GM21576 (cell line): ENCODE measurements at regions not wholly inside any gene's neighbourhood (a gene's known extent, or its start where the extent isn't known, plus 50 kb on each side); places are given as distances from the start of the nearest gene placed in this dataset.

Experiments used
- ATAC-seq: cut with Tn5 transposase; IDR thresholded peaks from one replicate; pipeline ENCODE4 v1.9.1; 2021; ENCODE audit warnings: mild to moderate bottlenecking, moderate library complexity; ENCODE audit not compliant: unreplicated experiment

- ATAC-seq = no peak
These were observed 847.3 kb downstream of the JRKL start for GRCh38 chr11:97237151-97237550.

DNA sequence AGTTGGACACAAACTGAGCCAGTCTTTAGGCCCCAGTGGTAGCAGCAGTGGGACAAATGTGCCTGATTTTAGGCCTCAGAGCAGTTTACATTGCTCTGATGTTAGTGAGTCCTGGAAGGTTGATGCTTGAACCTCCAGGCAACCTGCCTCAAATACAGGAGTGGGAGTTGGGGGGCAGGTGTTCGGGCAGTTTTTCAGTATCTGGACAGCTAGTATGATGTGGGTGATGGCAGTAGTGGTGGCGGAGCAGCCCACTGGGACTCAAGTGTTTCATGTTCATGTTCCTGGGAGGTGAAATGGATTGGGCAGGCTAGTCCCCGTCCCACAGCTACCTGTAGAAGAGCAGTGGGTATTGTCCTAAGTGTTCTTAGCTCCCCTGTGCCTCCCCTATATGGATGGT, 857.8 kb downstream of the JRKL start:
- ATAC-seq = no peak

DNA sequence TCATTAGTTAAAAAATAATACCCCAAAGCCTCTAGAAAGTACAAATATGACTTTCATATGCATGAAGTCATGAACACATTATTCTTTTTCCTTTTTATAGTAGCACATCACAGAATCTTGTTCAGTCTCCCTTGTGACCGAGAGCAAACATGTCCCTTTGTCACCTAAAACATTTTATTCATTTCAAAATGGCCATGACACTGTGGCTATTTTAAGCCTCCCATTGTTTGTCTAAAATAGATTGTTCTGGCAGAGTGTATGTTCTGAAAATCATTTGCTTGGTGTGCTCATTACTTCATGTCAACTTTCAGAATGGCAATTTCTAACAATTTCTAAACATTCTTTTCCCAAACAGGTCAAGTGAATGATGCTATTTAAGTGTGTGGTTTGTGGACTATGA, 865.0 kb downstream of the JRKL start:
- ATAC-seq = no peak

DNA sequence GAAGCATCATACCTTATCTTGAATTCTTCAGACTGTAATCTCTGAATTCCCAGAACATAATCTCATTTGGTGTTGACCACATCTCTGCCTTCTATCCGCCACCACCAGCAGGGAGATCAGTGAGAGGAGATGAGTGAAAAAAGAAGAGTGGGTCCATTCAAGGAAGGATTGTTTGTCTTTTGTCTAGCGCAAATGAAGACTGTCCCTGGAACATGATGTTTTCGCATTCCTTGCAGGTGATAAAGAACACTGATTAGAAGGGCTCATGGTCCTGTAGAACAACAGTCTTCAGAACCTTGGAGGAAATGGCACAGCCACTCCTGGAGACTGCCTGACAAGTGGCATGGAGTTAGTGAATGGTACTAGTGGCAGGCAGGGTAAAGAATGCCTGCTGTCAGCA, 869.6 kb downstream of the JRKL start:
- no peak for ATAC-seq

DNA sequence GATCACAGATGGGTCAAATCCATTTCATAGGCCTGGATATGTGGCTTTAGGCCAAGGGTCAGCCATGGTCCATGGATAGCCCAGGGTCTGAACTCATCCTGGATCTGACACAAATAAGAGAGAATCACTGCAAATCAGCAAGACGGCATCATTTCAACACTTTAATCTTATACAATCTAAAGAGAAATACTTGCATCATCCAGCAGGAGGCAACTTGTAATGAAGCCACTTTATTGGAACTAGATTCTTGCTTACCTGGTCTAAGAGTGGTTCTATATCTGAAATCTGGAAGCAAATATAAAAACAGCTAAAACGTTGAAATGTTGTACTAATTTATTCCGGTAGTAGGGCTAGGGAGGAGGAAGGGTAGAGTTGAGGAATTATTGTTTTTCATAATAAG, 870.1 kb downstream of the JRKL start:
- ATAC-seq = no peak

DNA sequence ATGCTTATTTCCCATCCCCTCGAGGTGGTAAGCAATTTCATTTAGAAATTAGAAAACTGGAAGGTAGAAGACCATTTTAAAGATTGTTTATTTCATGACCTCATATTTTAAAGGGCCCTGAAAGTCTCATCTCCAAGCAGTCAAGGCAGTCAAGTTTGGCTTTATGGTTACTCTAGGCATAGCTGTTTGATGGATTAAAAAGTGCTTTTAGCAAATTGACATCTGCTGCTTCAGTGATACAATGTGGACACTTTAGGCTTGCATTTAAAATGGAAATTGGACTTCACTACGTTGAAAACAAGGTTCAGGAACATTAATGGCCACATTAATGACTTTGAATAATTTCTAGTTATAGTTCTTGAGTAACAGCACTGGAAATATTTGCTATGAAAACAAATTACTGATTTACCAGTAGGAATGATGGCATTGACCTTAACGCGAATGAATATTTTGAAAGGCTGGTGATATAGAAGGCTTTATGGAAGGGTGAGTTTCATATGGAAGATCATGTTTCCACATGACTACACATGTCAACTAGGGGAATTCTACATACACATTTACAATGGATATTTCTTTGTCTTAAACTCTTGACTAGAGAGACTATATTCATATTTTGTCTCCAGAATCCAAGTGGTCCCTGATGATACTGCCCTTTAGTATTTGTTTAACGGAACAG, 873.5 kb downstream of the JRKL start:
- no peak for ATAC-seq

- no peak for ATAC-seq
These were observed 879.7 kb downstream of the JRKL start for GRCh38 chr11:97269527-97269926.

GRCh38 chr11:97279341-97279740, 889.5 kb downstream of the JRKL start:
- no peak for ATAC-seq

- no peak for ATAC-seq
These were observed 890.5 kb downstream of the JRKL start for GRCh38 chr11:97280347-97280746.

DNA sequence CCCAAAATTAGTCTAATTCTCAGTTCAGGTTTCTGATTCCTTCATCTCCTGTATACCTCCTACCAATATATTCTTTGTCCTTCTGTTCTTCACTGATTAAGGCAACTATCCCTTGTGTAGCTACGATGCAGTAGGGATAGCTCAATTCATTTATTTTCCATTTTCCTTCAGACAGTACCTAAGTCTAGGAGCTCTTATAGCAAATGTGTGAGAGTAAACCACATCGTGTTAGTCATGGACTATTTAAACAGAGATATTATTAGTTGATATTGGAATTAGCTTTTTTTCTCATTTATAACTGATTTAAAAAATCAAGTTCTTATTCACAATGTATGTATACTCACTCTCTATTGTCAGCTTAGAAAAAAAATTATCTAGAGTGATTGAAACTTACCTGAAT, 900.0 kb downstream of the JRKL start:
- no peak for ATAC-seq

- no peak for ATAC-seq
These were observed 900.7 kb downstream of the JRKL start for GRCh38 chr11:97290464-97291041.

DNA sequence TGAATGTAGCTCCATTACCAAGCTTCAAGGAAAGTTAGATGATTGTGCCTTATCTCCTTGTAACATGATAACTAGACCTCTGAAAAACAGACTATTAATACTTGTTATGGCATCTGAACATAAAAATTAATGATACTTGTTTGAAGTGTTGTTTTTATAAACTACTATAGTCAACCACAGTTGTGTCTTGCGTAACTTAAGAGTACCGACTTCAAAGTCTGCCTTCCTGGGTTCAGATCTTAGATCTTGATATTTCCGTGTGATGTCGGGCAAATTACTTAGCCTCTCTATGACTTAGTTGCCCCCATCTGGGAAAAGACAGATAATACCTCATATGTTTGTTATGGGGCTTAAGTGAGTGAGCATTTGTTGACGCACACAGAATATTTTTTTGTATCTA, 906.5 kb downstream of the JRKL start:
- no peak for ATAC-seq

GRCh38 chr11:97309291-97309690, 919.5 kb downstream of the JRKL start:
- no peak for ATAC-seq

DNA sequence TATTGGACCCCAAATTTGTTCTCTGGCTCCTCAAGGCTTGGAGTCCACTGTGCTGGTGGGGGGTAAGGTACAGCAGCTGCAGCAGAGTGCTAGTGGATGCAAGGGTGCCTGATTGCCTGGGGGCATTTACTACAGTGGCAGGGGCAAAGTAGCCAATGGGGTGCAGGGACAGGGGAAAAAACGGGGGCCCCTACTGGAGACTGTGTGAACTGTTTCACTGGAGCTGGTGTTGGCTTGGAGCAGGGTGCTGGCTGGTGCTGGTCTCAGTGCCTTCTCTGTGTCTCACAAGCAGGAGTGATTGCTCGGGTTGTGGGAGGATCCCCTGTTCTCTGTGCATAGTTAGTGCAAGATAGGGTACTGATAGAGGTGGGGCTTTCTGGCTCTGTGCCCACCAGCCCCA, 935.9 kb downstream of the JRKL start:
- ATAC-seq = no peak

DNA sequence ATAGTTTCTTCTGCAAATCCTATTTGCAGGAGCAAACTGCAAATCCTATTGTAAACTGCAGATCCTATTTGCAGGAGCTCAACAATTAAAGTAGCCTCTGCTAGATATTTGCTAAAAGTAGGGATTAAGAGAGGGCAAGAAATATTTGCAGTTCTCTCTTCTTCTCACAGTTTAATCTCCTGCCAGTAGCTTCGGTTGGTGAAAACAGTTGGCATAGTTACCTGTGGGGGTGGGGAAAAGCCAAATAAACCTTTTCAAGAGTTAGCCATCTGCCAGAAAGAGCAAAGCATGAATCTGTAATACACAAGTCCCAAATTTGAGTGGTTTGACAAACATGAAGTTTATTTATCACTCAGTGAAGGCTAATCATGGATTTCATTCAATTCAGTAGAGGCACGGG, 942.5 kb downstream of the JRKL start:
- ATAC-seq = no peak

- ATAC-seq = no peak
These were observed 946.3 kb downstream of the JRKL start for GRCh38 chr11:97336064-97336463.

DNA sequence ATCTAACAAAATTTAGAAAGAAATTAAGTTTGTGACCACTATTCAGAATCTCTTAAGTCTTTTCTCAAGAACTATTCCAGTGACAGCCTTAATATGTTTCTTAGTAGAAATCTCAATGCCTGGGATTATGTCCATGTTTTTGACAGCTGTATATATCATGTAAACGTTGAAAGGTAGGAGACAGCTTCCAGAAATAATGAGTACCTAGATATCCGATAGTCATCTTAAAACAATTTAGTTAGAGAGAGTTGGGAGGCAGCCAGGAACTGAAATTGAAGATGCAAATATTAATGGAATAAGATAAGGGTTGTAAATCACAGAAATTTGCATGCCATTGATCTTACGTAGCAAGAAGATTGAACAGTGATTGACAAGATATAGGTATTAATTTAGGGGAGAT, 955.2 kb downstream of the JRKL start:
- no peak for ATAC-seq

DNA sequence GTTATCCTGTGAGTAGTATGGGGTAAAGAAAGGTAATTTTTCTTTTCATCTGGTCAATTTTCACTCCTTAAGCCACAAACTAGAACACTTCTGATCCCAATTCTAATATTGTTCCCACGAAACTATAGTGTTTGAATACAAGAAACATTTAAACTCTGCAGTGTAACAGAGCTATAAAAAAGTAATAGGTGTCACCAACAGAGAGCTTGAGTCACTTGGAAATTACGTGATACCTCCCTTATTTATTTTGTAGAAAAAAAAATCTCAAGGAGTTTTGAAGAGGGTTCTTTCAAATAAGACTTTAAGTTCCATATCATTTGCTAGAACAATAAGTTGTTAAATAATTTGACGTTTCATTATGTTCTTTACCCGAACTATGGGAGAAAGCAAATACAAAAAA, 959.4 kb downstream of the JRKL start:
- no peak for ATAC-seq

DNA sequence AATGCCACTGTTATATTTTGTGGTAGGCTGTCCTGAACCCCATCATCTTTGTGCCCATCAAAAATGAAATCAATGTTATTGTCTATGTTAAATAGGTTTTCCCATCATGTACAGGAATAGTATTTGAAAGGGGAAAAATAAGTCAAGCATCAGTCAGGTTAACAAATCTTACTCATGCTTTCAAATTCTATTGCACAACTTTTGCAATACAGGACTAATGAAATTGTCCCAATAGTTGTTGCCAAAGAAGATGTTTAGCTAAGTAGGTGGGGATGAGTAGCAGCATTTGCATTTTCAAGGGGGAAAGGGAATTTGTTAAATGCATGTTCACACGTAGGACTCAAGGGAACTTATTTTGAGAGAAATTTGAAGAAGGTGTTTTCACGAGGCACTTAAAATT, 962.1 kb downstream of the JRKL start:
- ATAC-seq = no peak

- ATAC-seq = no peak
These were observed 964.2 kb downstream of the JRKL start for GRCh38 chr11:97354026-97354425.

DNA sequence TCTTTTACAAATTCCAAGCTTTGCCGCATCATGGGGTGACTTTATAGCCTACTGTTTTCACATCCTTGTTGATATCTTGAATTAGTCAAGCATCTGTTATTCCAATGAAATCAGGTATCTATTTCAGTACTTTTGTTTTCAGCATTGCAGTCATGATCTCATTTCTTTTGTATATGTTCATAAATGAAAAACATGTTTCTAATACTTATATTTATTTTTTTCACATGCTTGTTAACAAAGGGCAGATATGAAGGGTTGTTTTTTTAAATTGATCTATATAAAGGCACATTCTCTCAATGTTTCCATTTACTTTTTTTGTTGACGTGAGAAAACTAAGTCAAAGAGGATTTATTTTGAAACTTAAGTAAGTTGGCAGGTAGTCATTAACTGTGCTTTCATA, 964.8 kb downstream of the JRKL start:
- ATAC-seq = no peak

DNA sequence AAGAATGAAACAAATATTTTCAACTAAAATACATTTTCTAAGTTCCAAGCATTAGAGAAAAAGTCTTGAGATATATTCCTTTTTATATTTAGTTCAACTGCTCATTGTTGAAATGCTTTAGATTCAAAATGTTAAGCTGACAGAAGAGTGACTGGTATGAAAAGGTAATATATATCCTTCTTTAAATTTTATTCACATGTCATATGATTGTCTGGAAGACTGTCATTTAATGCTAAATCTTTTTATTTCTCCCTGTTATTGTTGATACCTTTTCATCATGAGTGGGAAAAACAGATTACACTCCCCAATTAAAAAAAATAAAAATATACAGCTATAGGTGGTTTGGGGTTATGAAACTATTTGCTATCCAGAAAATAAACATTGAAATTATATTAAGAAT, 965.4 kb downstream of the JRKL start:
- ATAC-seq = no peak

GRCh38 chr11:97356144-97356543, 966.3 kb downstream of the JRKL start:
- ATAC-seq = no peak
